NT2/D1 (cell line): ENCODE measurements at regions not wholly inside any gene's neighbourhood (a gene's known extent, or its start where the extent isn't known, plus 50 kb on each side); places are given as distances from the start of the nearest gene placed in this dataset.
"Not testable (repeated sequence)": the region's sequence is repeated elsewhere in the genome, so short reads cannot be mapped to it uniquely, and the experiment has no call there.

ENCODE experiments used
- DNase-seq: peaks from one replicate; pipeline ENCODE4 v3.0.0-alpha.2; 2011; ENCODE audit warnings: low read depth, low spot score
- H3K27me3 ChIP-seq: 2 replicates; pipeline ENCODE4 v1.6.0; 2011; ENCODE audit warnings: mild to moderate bottlenecking; ENCODE audit not compliant: insufficient read length, insufficient read depth
- H3K36me3 ChIP-seq: 2 replicates; pipeline ENCODE4 v1.6.1; 2011; ENCODE audit warnings: mild to moderate bottlenecking, low read length, mixed read lengths; ENCODE audit not compliant: insufficient read depth, insufficient read length
- H3K4me1 ChIP-seq: 2 replicates; pipeline ENCODE4 v1.5.1; 2011; ENCODE audit not compliant: insufficient read depth, insufficient read length
- H3K4me3 ChIP-seq: 2 replicates; pipeline ENCODE4 v1.5.1; 2011; ENCODE audit warnings: low read depth; ENCODE audit not compliant: insufficient read length
- H3K9ac ChIP-seq: 2 replicates; pipeline ENCODE4 v1.6.0; 2011; ENCODE audit warnings: low read depth; ENCODE audit not compliant: insufficient read length
- H3K9me3 ChIP-seq: 2 replicates; pipeline ENCODE4 v1.5.1; 2011; ENCODE audit warnings: mild to moderate bottlenecking, low read length; ENCODE audit not compliant: insufficient read depth
- SUZ12 ChIP-seq: IDR thresholded peaks from 2 replicates; pipeline ENCODE4 v1.6.1; 2011; ENCODE audit not compliant: insufficient read length, insufficient read depth; ENCODE audit errors: extremely low read depth
- YY1 ChIP-seq: IDR thresholded peaks from 2 replicates; pipeline ENCODE4 v1.6.1; 2011; ENCODE audit not compliant: insufficient read length, insufficient read depth
- ZNF274 ChIP-seq: IDR thresholded peaks from 2 replicates; pipeline ENCODE4 v1.6.1; 2011; ENCODE audit warnings: mild to moderate bottlenecking, low read depth, low read length

GRCh38 chrX:75873993-75874392 lies 88.9 kb upstream of the MAGEE2 start:
- Histone ChIP-seq H3K36me3 (no peaks in the 10 kb centered on the region), H3K9ac (no peak overlapping the region), H3K4me3 (no peak overlapping the region), H3K4me1 (no peaks in the 10 kb centered on the region), H3K9me3 (no peaks in the 10 kb centered on the region), H3K27me3 (no peaks in the 10 kb centered on the region)
- TF ChIP-seq YY1 = no peak
- DNase-seq = no peak

- Histone ChIP-seq H3K4me3 (no peak overlapping the region), H3K9ac (no peak overlapping the region), H3K27me3 (no peaks in the 10 kb centered on the region), H3K4me1 (no peaks in the 10 kb centered on the region), H3K36me3 (no peaks in the 10 kb centered on the region), H3K9me3 (no peaks in the 10 kb centered on the region)
- no peak for DNase-seq
- TF ChIP-seq SUZ12 (no peak), ZNF274 (no peak), YY1 (no peak)
These were observed 98.4 kb upstream of the MAGEE2 start for GRCh38 chrX:75883446-75883845.

GRCh38 chrX:75887833-75888232 lies 102.8 kb upstream of the MAGEE2 start:
- Histone ChIP-seq H3K9me3 (no peaks in the 10 kb centered on the region), H3K9ac (no peak overlapping the region), H3K4me3 (no peak overlapping the region), H3K36me3 (no peaks in the 10 kb centered on the region), H3K27me3 (no peaks in the 10 kb centered on the region), H3K4me1 (no peaks in the 10 kb centered on the region)
- no peak for DNase-seq
- TF ChIP-seq SUZ12 = no peak
- TF ChIP-seq ZNF274 = no peak
- TF ChIP-seq YY1 = no peak

GRCh38 chrX:75892749-75893148 lies 107.7 kb upstream of the MAGEE2 start:
- H3K27me3 ChIP-seq = no peaks in the 10 kb centered on the region
- no peaks in the 10 kb centered on the region for H3K9me3 ChIP-seq
- no peak for DNase-seq
- no peaks in the 10 kb centered on the region for H3K4me1 ChIP-seq
- no peak overlapping the region for H3K9ac ChIP-seq
- no peaks in the 10 kb centered on the region for H3K36me3 ChIP-seq
- TF ChIP-seq ZNF274 = no peak
- no peak for TF ChIP-seq YY1
- no peak for TF ChIP-seq SUZ12
- H3K4me3 ChIP-seq = no peak overlapping the region

GRCh38 chrX:75893281-75893680 lies 108.2 kb upstream of the MAGEE2 start:
- Histone ChIP-seq H3K27me3 (no peaks in the 10 kb centered on the region), H3K4me1 (no peaks in the 10 kb centered on the region), H3K9ac (no peak overlapping the region), H3K9me3 (no peaks in the 10 kb centered on the region), H3K36me3 (no peaks in the 10 kb centered on the region), H3K4me3 (no peak overlapping the region)
- TF ChIP-seq SUZ12 (no peak), YY1 (no peak), ZNF274 (no peak)
- DNase-seq = no peak

GRCh38 chrX:75911716-75912115 lies 126.7 kb upstream of the MAGEE2 start:
- no peaks in the 10 kb centered on the region for H3K27me3 ChIP-seq
- H3K4me3 ChIP-seq = no peak overlapping the region
- H3K9me3 ChIP-seq = peaks cover 10% of the 10 kb centered on the region; the same call in 1 of the 2 replicates
- no peaks in the 10 kb centered on the region for H3K4me1 ChIP-seq
- no peak for TF ChIP-seq SUZ12
- no peak for TF ChIP-seq YY1
- TF ChIP-seq ZNF274 = no peak
- H3K36me3 ChIP-seq = no peaks in the 10 kb centered on the region
- H3K9ac ChIP-seq = no peak overlapping the region
- DNase-seq = no peak

- H3K9ac ChIP-seq = no peak overlapping the region
- peaks cover 8% of the 10 kb centered on the region; the same call in 1 of the 2 replicates for H3K9me3 ChIP-seq
- no peaks in the 10 kb centered on the region for H3K27me3 ChIP-seq
- H3K4me1 ChIP-seq = peaks cover 3% of the 10 kb centered on the region
- peak; percentile 54 for DNase-seq
- no peaks in the 10 kb centered on the region for H3K36me3 ChIP-seq
- TF ChIP-seq ZNF274 = no peak
- TF ChIP-seq SUZ12 = no peak
- TF ChIP-seq YY1 = no peak
- H3K4me3 ChIP-seq = no peak overlapping the region
These were observed 172.1 kb upstream of the MAGEE2 start for GRCh38 chrX:75957107-75957610.

- H3K36me3 ChIP-seq, H3K4me1 ChIP-seq, H3K9ac ChIP-seq, H3K27me3 ChIP-seq, DNase-seq, H3K9me3 ChIP-seq, H3K4me3 ChIP-seq: not testable (repeated sequence)
These were observed 176.3 kb upstream of the MAGEE2 start for GRCh38 chrX:75961321-75961720.
